Type B pancreatic cell (in vitro differentiated cells): ENCODE measurements at regions not wholly inside any gene's neighbourhood (a gene's known extent, or its start where the extent isn't known, plus 50 kb on each side); places are given as distances from the start of the nearest gene placed in this dataset.

Source experiments
- DNase-seq: peaks from one replicate; pipeline ENCODE4 v3.0.0; 2021; ENCODE audit warnings: mixed read lengths; ENCODE audit not compliant: unreplicated experiment; ENCODE audit errors: extremely low spot score
- H3K27ac Mint-ChIP-seq: 2 replicates; pipeline ENCODE4 v1.8.0; 2021; ENCODE audit warnings: mild to moderate bottlenecking, mixed read lengths
- H3K27me3 Mint-ChIP-seq: 2 replicates; pipeline ENCODE4 v1.8.0; 2021; ENCODE audit warnings: mixed read lengths
- H3K36me3 Mint-ChIP-seq: 2 replicates; pipeline ENCODE4 v1.8.0; 2021; ENCODE audit warnings: mixed read lengths
- H3K4me1 Mint-ChIP-seq: one replicate; pipeline ENCODE4 v1.8.0; 2021; ENCODE audit warnings: mixed read lengths; ENCODE audit not compliant: unreplicated experiment
- H3K4me3 Mint-ChIP-seq: 2 replicates; pipeline ENCODE4 v1.8.0; 2021; ENCODE audit warnings: mild to moderate bottlenecking, mixed read lengths
- H3K9me3 Mint-ChIP-seq: 2 replicates; pipeline ENCODE4 v1.8.0; 2021; ENCODE audit warnings: mixed read lengths
- CTCF ChIP-seq: fragments of 200-600 bp; sonication (generic); conservative IDR thresholded peaks from 2 replicates; pipeline ENCODE4 v1.5.0; 2021; ENCODE audit warnings: antibody characterized with exemption, mild to moderate bottlenecking

DNA sequence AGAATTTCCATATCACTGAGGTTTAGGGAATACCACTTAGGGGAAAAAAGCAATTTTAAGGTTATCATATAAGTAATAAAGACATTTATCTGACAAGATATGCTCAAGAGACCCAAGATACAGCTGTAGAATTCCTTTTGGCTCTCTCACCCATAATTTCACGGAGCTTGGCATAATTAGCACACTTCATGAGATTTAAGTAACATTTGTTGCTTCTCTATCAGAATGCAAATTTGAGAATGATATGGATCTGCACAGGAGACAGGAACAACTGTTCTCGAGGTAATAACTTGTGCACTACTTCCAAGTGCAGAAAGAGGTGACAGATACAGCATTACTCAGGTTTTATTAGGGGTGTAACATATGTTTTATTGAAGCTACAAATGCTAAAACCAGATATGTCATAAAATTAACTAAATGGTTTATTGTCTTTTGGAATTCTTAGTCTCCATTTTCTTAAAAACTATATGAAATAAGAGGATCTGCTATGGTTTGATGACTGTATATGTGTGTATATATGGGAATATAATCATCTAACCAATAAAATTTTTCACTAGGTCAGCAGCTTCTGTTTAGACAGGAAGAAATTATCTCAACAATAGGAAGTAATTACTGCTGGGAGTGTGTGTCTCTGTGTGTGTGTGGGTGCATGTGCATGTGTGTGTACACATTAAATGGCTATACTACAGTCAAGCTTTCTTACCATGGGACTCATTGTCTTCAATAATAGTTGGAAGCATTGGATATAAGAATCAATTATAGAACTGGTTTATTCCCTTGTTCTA lies 401.3 kb downstream of the PCDH17 start:
- DNase-seq, result no peak
- H3K9me3 Mint-ChIP-seq, result no peaks in the 10 kb centered on the region
- H3K27me3 Mint-ChIP-seq, result no peaks in the 10 kb centered on the region
- H3K4me1 Mint-ChIP-seq, result no peaks in the 10 kb centered on the region
- H3K27ac Mint-ChIP-seq, result no peak overlapping the region
- no peaks in the 10 kb centered on the region for H3K36me3 Mint-ChIP-seq
- no peak for TF ChIP-seq CTCF
- H3K4me3 Mint-ChIP-seq, result no peak overlapping the region

DNA sequence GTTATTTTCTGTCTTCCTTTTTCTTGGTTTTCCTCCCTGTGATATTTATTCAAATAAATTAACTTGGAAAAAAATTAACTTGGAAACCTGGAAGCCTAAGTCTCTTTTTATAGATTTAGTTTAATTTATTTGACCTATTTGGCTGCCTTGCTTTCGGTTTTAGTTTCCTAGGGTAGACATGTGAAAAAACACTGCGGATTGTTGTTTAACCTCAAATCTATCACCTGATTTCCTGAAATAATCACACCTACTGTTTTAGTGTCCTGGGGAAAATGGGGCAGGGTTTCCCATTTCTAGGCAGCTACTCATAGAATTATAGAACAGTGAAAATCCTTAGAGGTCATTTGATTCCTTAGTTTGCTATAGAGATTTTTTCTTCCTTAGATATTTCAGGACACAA lies 412.4 kb downstream of the PCDH17 start:
- no peaks in the 10 kb centered on the region for H3K4me1 Mint-ChIP-seq

GRCh38 chr13:58048670-58049069 lies 417.1 kb downstream of the PCDH17 start:
- H3K9me3 Mint-ChIP-seq, result no peaks in the 10 kb centered on the region
- DNase-seq, result no peak
- no peak for TF ChIP-seq CTCF
- no peaks in the 10 kb centered on the region for H3K36me3 Mint-ChIP-seq
- no peaks in the 10 kb centered on the region for H3K4me1 Mint-ChIP-seq
- no peak overlapping the region for H3K4me3 Mint-ChIP-seq
- H3K27me3 Mint-ChIP-seq, result no peaks in the 10 kb centered on the region
- H3K27ac Mint-ChIP-seq, result no peak overlapping the region

More for the DNA sequence above, 412.4 kb downstream of the PCDH17 start:
- no peak for DNase-seq
- no peaks in the 10 kb centered on the region for H3K27me3 Mint-ChIP-seq
- no peak overlapping the region for H3K4me3 Mint-ChIP-seq
- no peaks in the 10 kb centered on the region for H3K36me3 Mint-ChIP-seq
- H3K9me3 Mint-ChIP-seq, result no peaks in the 10 kb centered on the region
- no peak for TF ChIP-seq CTCF
- H3K27ac Mint-ChIP-seq, result no peak overlapping the region

DNA sequence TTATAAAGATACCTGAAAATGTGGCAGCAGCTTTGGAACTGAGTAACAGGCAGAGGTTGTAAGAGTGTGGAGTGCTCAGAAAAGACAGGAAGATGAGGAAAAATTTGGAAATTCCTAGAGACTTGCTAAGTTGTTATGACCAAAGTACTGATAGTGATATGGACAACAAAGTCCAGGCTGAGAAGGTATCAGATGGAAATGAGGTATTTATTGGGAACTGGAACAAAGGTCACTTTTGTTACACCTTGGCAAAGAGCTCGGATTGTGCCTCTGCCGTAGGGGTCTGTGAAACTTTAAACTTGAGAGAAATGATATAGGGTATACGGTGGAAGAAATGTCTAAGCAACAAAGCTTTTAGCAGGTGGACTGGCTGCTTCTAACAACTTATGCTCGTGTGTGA lies 419.9 kb downstream of the PCDH17 start:
- no peaks in the 10 kb centered on the region for H3K9me3 Mint-ChIP-seq
- no peaks in the 10 kb centered on the region for H3K27me3 Mint-ChIP-seq
- TF ChIP-seq CTCF, result no peak
- H3K27ac Mint-ChIP-seq, result no peak overlapping the region
- no peak overlapping the region for H3K4me3 Mint-ChIP-seq
- no peak for DNase-seq
- H3K36me3 Mint-ChIP-seq, result no peaks in the 10 kb centered on the region
- no peaks in the 10 kb centered on the region for H3K4me1 Mint-ChIP-seq

DNA sequence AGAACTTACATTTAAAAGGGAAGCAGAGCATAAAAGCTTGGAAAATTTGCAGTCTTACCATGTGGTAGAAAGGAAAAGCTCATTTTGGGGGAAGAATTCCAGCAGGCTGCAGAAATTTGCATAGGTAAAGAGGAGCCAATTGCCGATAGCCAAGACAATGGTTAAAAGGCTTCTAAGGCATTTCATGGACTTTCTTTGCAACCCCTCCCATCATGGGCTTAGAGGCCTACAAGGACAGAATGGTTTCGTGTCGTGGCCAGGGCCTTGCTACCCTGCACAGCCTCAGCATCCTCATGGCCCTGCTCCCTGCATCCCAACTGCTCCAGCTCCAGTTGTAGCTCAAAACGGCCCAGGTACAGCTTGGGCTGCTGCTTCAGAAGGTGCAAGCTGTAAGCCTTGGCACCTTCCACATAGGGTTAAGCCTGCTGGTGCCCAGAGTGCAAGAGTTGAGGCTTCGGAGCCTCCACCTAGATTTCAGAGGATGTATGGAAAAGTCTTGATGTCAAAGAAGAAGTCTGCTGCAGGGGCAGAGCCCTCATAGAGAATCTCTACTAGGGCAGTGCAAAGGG lies 420.3 kb downstream of the PCDH17 start:
- Mint-ChIP-seq H3K36me3 (no peaks in the 10 kb centered on the region), H3K4me1 (no peaks in the 10 kb centered on the region), H3K4me3 (no peak overlapping the region), H3K27me3 (no peaks in the 10 kb centered on the region), H3K27ac (no peak overlapping the region), H3K9me3 (no peaks in the 10 kb centered on the region)
- TF ChIP-seq CTCF, result no peak
- DNase-seq, result no peak
